NCI-H2196 (cell line): ENCODE measurements at regions not wholly inside any gene's neighbourhood (a gene's known extent, or its start where the extent isn't known, plus 50 kb on each side); places are given as distances from the start of the nearest gene placed in this dataset.
"Not testable (repeated sequence)": the region's sequence is repeated elsewhere in the genome, so short reads cannot be mapped to it uniquely, and the experiment has no call there.

Experiments used
- DNase-seq: peaks from one replicate; lab custom pipeline; 2025; ENCODE audit not compliant: unreplicated experiment; lab: John Stamatoyannopoulos, UW

DNA sequence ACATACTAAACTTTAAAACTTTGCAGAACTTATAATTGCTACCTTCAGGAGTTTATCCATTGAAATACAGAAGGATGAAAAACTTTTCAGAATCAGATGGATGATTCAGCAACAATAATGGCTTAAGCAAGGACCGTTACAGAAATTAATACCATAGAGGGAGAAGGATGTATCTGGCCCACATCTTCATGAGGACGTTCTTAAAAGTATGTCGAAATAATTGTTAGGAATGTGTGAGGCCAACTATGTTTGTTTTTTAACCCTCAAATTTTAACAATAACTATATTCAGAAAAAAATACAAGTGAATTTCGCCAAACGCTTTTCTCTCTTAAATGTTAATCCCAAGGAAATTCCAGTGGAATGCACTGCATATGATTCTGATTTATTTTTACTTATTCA, 105.2 kb upstream of the EPHA3 start:
- DNase-seq, result no peak

GRCh38 chr3:89013536-89013935, 93.9 kb upstream of the EPHA3 start:
- DNase-seq, result no peak

GRCh38 chr3:89017531-89017930, 89.9 kb upstream of the EPHA3 start:
- no peak for DNase-seq

DNA sequence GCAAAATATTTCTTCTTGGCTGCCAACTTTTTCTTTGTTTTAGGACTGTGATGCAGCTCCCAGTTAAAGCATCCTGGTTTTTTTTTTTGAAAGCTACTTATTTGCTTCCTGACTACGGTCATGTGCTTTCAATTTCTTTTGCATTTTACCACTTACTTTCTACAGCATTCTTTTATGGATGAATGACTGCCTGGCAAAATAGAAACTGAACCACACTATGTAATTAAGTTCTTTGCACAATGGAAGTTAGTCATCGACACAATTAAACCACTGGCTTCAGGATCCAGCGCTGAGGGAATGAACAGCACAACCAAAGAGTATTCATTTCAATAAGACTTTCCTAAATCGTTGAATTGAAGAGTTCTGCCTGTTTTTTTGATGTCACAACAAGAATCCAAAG, 82.2 kb upstream of the EPHA3 start:
- DNase-seq, result no peak

- DNase-seq, result no peak
Observed at GRCh38 chr3:89032346-89033013, 74.9 kb upstream of the EPHA3 start.

GRCh38 chr3:89034723-89035122, 72.7 kb upstream of the EPHA3 start:
- not testable (repeated sequence) for DNase-seq

- DNase-seq, result no peak
Observed at GRCh38 chr3:89038869-89039268, 68.6 kb upstream of the EPHA3 start.

DNA sequence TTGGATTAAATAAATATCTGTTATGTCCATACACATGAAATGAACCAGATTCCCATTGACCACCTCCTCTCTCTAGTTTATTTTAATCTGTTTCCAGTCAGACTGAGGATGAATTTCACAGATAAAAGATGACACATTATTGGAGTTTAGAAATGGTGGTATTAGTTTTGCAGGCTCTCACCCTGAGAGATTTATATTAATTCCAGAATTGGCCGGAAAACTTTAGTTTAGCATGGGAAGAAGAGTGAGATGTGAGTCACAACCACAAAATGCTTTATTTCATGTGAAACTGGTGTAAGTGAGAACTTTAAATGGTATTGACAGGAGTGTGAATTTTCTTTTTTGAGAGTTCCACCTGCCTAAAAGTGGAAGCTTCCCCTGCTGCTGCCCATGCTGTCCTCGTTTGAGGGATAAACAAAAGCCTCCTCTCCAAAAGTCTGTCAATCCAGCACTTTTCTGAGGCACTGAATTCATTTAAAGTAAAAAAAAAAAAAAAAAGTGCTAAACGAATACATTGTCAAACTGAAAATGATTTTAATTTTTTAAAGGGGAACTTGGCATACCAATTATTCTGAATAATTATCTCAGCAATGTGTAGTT, 65.1 kb upstream of the EPHA3 start:
- DNase-seq, result no peak

- no peak for DNase-seq
Observed at GRCh38 chr3:89043406-89043932, 64.0 kb upstream of the EPHA3 start.

DNA sequence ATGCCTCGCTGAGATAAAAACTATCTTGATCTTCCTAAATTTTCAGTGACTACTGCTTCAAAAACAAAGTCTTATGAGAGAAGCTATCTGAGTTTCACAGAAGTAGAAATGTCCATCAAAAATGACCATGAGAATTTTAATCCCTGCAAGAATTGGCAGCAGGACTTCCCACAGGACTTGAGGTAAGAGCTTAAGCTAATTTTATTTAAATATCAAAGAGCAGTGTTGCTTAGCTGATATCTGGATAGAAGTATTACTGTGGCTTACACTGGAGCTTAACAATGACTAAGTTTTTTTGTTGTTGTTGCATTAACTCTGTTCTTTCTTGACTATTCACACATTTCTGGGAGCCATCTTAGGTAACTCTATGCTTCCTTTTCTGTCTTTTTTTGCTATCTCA, 60.8 kb upstream of the EPHA3 start:
- no peak for DNase-seq

GRCh38 chr3:89049119-89049518, 58.3 kb upstream of the EPHA3 start:
- no peak for DNase-seq

DNA sequence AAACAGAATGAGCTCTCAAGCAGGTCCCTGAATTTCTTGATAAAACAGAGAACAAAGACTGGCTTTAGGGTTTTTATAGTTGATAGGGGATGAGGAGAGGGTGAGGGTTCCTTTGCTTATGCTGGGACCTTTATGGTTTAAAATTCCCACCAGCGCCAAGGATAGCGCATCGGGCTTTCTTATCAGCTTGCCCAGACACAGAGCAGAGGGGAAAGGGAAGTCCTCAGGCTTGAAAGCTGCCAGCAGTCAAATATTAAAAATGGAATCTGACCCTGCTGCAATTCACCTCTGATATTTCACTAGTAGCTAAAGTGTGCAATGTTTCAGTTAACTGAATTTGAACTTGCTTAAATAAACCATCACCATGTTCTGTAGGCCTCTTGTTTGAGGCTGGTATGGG, 55.0 kb upstream of the EPHA3 start:
- no peak for DNase-seq

- no peak for DNase-seq
Observed at GRCh38 chr3:89057398-89057797, 50.0 kb upstream of the EPHA3 start.
